Colonic mucosa (tissue), 4 donors: ENCODE measurements at regions not wholly inside any gene's neighbourhood (a gene's known extent, or its start where the extent isn't known, plus 50 kb on each side); places are given as distances from the start of the nearest gene placed in this dataset.

ENCODE experiments used
- DNase-seq: peaks from one replicate; pipeline ENCODE4 v3.0.0-alpha.2; 2020
- H3K27ac ChIP-seq: fragments of 200-600 bp; one replicate; pipeline ENCODE4 v1.8.0; 2021
- H3K27me3 ChIP-seq: fragments of 200-600 bp; one replicate; pipeline ENCODE4 v1.8.0; 2021
- H3K36me3 ChIP-seq: fragments of 200-600 bp; one replicate; pipeline ENCODE4 v1.8.0; 2021
- H3K4me1 ChIP-seq: fragments of 200-600 bp; one replicate; pipeline ENCODE4 v1.8.0; 2021; ENCODE audit warnings: mild to moderate bottlenecking
- H3K4me3 ChIP-seq: fragments of 200-600 bp; one replicate; pipeline ENCODE4 v1.8.0; 2021
- H3K9ac ChIP-seq, 2 donors: one replicate each; pipeline ENCODE4 v1.7.0; 2013; ENCODE audit warnings: control low read depth in 2 of 2, low read depth in 2 of 2, low read length in 2 of 2
- H3K9me3 ChIP-seq: fragments of 200-600 bp; one replicate; pipeline ENCODE4 v1.8.0; 2021
- CTCF ChIP-seq: fragments of 200-600 bp; IDR thresholded peaks from one replicate; pipeline ENCODE4 v1.8.0; 2022; ENCODE audit warnings: antibody characterized with exemption, mild to moderate bottlenecking
- intact Hi-C: fragments of 100-400 bp; cut with DNase I; formaldehyde crosslinking; loops from one replicate; pipeline ENCODE4 v1.14.1; 2022
- donor health status: healthy.
- donor health status: DM: no; HTN: no; CAD: no.
- donor health status: DM: no; HTN: no; CAD: no.

GRCh38 chr2:66137606-66138130, 297.3 kb upstream of the MEIS1 start:
- H3K9me3 ChIP-seq = no peaks in the 10 kb centered on the region
- intact Hi-C loops = no loop called here
- no peak overlapping the region for H3K27ac ChIP-seq
- H3K9ac ChIP-seq = no peak overlapping the region
- no peak for DNase-seq
- no peak for TF ChIP-seq CTCF
- no peaks in the 10 kb centered on the region for H3K36me3 ChIP-seq
- H3K4me3 ChIP-seq = no peak overlapping the region
- H3K27me3 ChIP-seq = no peaks in the 10 kb centered on the region
- no peaks in the 10 kb centered on the region for H3K4me1 ChIP-seq

GRCh38 chr2:66134138-66134701, 300.7 kb upstream of the MEIS1 start:
- DNase-seq = no peak
- H3K36me3 ChIP-seq = no peaks in the 10 kb centered on the region
- H3K4me1 ChIP-seq = no peaks in the 10 kb centered on the region
- no peak for TF ChIP-seq CTCF
- no peaks in the 10 kb centered on the region for H3K9me3 ChIP-seq
- no peak overlapping the region for H3K27ac ChIP-seq
- intact Hi-C loops = no loop called here
- H3K27me3 ChIP-seq = no peaks in the 10 kb centered on the region
- H3K9ac ChIP-seq = no peak overlapping the region
- H3K4me3 ChIP-seq = no peak overlapping the region

GRCh38 chr2:66127656-66128055, 307.3 kb upstream of the MEIS1 start:
- Histone ChIP-seq H3K4me3 (no peak overlapping the region), H3K27ac (no peak overlapping the region), H3K27me3 (no peaks in the 10 kb centered on the region), H3K9ac (no peak overlapping the region), H3K36me3 (no peaks in the 10 kb centered on the region), H3K4me1 (no peaks in the 10 kb centered on the region), H3K9me3 (no peaks in the 10 kb centered on the region)
- intact Hi-C loops = no loop called here
- no peak for TF ChIP-seq CTCF
- DNase-seq = no peak

- no peak overlapping the region for H3K4me3 ChIP-seq
- H3K4me1 ChIP-seq = no peaks in the 10 kb centered on the region
- no peak overlapping the region for H3K27ac ChIP-seq
- H3K9me3 ChIP-seq = no peaks in the 10 kb centered on the region
- H3K36me3 ChIP-seq = no peaks in the 10 kb centered on the region
- intact Hi-C loops = no loop called here
- no peak for DNase-seq
- no peak for TF ChIP-seq CTCF
- no peaks in the 10 kb centered on the region for H3K27me3 ChIP-seq
- H3K9ac ChIP-seq = no peak overlapping the region
These were observed 307.9 kb upstream of the MEIS1 start for GRCh38 chr2:66127061-66127460.

- intact Hi-C loops = no loop called here
- Histone ChIP-seq H3K27ac (no peak overlapping the region), H3K9ac (no peak overlapping the region), H3K27me3 (no peaks in the 10 kb centered on the region), H3K4me3 (no peak overlapping the region), H3K9me3 (no peaks in the 10 kb centered on the region), H3K4me1 (no peaks in the 10 kb centered on the region), H3K36me3 (no peaks in the 10 kb centered on the region)
- no peak for DNase-seq
- no peak for TF ChIP-seq CTCF
These were observed 309.0 kb upstream of the MEIS1 start for GRCh38 chr2:66125951-66126350.
